Caco-2 (cell line): ENCODE measurements at regions not wholly inside any gene's neighbourhood (a gene's known extent, or its start where the extent isn't known, plus 50 kb on each side); places are given as distances from the start of the nearest gene placed in this dataset.

Source experiments
- BruUV-seq: library from RNA; stranded (reverse); fragments of 400-500 nt; replicated peaks from 2 replicates; lab custom pipeline; 2021; lab: Mats Ljungman, UMichigan
- CTCF ChIA-PET: fragments of 300-600 bp; sonication (Branson Sonifier 250); formaldehyde crosslinking; loops from one replicate; lab custom pipeline; 2022; ENCODE audit warnings: antibody characterized with exemption; lab: Charles Lee
- POLR2A ChIA-PET: fragments of 300-600 bp; sonication (Branson Sonifier 250); formaldehyde crosslinking; loops from one replicate; lab custom pipeline; 2022; ENCODE audit warnings: antibody characterized with exemption; lab: Charles Lee
- DNase-seq, 2 experiments: peaks; one replicate each; pipeline versions ENCODE4 v3.0.0 to v3.0.0-alpha.2; 2020 to 2022
- H3K27me3 ChIP-seq: replicated peaks from 2 replicates; pipeline ENCODE4 v1.6.0; 2011; ENCODE audit warnings: low read length; ENCODE audit not compliant: control insufficient read depth, insufficient read depth
- H3K36me3 ChIP-seq: 2 replicates; pipeline ENCODE4 v1.5.1; 2011; ENCODE audit warnings: low read length; ENCODE audit not compliant: control insufficient read depth, insufficient read depth
- H3K4me1 ChIP-seq: fragments of 250-450 bp; sonication (Bioruptor Pico); 2 replicates; pipeline ENCODE4 v1.5.1; 2020; ENCODE audit warnings: mild to moderate bottlenecking
- H3K4me3 ChIP-seq: 2 replicates; pipeline ENCODE4 v1.5.1; 2011; ENCODE audit warnings: low read depth, mild to moderate bottlenecking, control low read depth, low read length
- H3K9me3 ChIP-seq: fragments of 250-450 bp; sonication (Bioruptor Pico); 2 replicates; pipeline ENCODE4 v1.5.1; 2020; ENCODE audit warnings: mild to moderate bottlenecking, moderate library complexity
- H3K27ac Mint-ChIP-seq: one replicate; pipeline ENCODE4 v1.8.0; 2022; ENCODE audit warnings: mixed read lengths; ENCODE audit not compliant: unreplicated experiment
- H3K27me3 Mint-ChIP-seq: one replicate; pipeline ENCODE4 v1.8.0; 2022; ENCODE audit warnings: mixed read lengths; ENCODE audit not compliant: insufficient read depth, unreplicated experiment
- H3K36me3 Mint-ChIP-seq: one replicate; pipeline ENCODE4 v1.8.0; 2022; ENCODE audit warnings: mild to moderate bottlenecking, mixed read lengths; ENCODE audit not compliant: insufficient read depth, unreplicated experiment
- H3K4me1 Mint-ChIP-seq: one replicate; pipeline ENCODE4 v1.8.0; 2022; ENCODE audit warnings: low read depth, mixed read lengths; ENCODE audit not compliant: unreplicated experiment
- H3K4me3 Mint-ChIP-seq: one replicate; pipeline ENCODE4 v1.8.0; 2022; ENCODE audit warnings: mild to moderate bottlenecking, moderate library complexity, mixed read lengths; ENCODE audit not compliant: unreplicated experiment
- H3K9me3 Mint-ChIP-seq: one replicate; pipeline ENCODE4 v1.8.0; 2022; ENCODE audit warnings: mixed read lengths; ENCODE audit not compliant: unreplicated experiment
- intact Hi-C: fragments of 100-400 bp; cut with micrococcal nuclease; formaldehyde crosslinking; loops from one replicate; pipeline ENCODE4 v1.10.0; 2022; ENCODE audit not compliant: unreplicated experiment
- TF ChIP-seq, protein P1 (sequence below), 2 experiments: fragments of 200-600 bp in 1 of 2; IDR thresholded peaks; 1 replicate in 1 of 2; 2 replicates in 1 of 2; pipeline versions ENCODE4 v1.5.1 to v1.8.0; 2011 to 2022; ENCODE audit warnings: antibody characterized with exemption in 1 of 2, control low read depth in 1 of 2, inconsistent platforms in 1 of 2, low read depth in 1 of 2, low read length in 1 of 2, mild to moderate bottlenecking in 1 of 2, moderate library complexity in 1 of 2; ENCODE audit not compliant: insufficient read depth in 1 of 2, severe bottlenecking in 1 of 2, unreplicated experiment in 1 of 2

DNA sequence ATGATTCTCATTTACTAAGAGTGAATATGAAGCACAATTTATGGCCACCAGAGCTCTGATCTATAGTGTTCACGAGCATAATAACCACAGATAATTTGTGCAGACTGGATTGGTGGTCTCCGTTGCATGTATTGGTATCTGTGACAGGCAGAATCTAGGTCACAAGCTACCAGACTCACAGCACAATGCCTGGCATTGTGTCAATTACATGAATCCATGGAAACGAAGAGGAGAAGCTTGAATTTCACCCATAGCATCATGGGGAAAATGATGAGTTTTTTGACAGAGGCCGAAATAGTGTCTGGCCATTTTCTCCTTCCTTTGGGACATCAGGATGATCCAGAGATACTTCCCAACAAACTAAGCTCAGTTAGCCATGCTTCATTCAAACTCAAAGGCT, 52.3 kb upstream of the TMEM170B start:
- TF ChIP-seq, protein P1, sequence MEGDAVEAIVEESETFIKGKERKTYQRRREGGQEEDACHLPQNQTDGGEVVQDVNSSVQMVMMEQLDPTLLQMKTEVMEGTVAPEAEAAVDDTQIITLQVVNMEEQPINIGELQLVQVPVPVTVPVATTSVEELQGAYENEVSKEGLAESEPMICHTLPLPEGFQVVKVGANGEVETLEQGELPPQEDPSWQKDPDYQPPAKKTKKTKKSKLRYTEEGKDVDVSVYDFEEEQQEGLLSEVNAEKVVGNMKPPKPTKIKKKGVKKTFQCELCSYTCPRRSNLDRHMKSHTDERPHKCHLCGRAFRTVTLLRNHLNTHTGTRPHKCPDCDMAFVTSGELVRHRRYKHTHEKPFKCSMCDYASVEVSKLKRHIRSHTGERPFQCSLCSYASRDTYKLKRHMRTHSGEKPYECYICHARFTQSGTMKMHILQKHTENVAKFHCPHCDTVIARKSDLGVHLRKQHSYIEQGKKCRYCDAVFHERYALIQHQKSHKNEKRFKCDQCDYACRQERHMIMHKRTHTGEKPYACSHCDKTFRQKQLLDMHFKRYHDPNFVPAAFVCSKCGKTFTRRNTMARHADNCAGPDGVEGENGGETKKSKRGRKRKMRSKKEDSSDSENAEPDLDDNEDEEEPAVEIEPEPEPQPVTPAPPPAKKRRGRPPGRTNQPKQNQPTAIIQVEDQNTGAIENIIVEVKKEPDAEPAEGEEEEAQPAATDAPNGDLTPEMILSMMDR (IDR thresholded peaks at IDR 0.05; ENCODE audit: insufficient read depth in 1 of 2, low read depth in 1 of 2, low read length in 1 of 2, severe bottlenecking in 1 of 2, unreplicated experiment in 1 of 2) = no peak
- Mint-ChIP-seq H3K27me3 (no peaks in the 10 kb centered on the region), H3K4me1 (peaks cover 2% of the 10 kb centered on the region), H3K36me3 (no peaks in the 10 kb centered on the region), H3K4me3 (no peak overlapping the region), H3K27ac (no peak overlapping the region), H3K9me3 (no peaks in the 10 kb centered on the region)
- no TSS peak for BruUV-seq
- H3K4me1 ChIP-seq = no peaks in the 10 kb centered on the region
- no peak overlapping the region for H3K4me3 ChIP-seq
- H3K9me3 ChIP-seq = no peaks in the 10 kb centered on the region
- POLR2A ChIA-PET = interaction anchor here (0.6 kb wide), 1 partner anchor 140 kb away, joined by 3 read pairs; no protein-coding TSS in a partner anchor
- no peak for DNase-seq
- H3K27me3 ChIP-seq = no peaks in the 10 kb centered on the region
- H3K36me3 ChIP-seq = no peaks in the 10 kb centered on the region
- intact Hi-C loops = no loop called here
- CTCF ChIA-PET = interaction anchor here (1.4 kb wide), 1 partner anchor 11 kb away, joined by 3 read pairs; no protein-coding TSS in a partner anchor

DNA sequence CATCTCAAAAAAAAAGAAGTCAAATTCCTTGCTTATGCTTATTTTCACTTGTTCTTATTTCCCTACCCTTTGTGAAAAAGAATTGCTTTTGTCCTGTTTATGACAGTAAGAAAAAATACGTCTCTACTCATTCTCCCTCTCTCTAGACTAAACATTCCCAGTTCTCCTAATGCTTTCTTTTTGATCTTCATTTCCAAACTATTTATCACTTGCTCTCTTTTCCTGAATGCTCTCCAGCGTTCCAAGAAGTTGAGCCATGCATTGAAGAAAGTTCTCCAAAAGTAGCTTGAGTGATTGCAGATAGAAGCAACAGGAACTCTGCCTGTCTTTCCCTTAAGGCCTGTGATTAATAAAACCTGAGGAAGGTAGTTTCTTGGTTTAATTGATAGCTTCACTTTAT, 53.1 kb upstream of the TMEM170B start:
- no peak for DNase-seq
- Mint-ChIP-seq H3K27ac (no peak overlapping the region), H3K4me1 (peaks cover 5% of the 10 kb centered on the region), H3K27me3 (no peaks in the 10 kb centered on the region), H3K9me3 (no peaks in the 10 kb centered on the region), H3K4me3 (no peak overlapping the region), H3K36me3 (no peaks in the 10 kb centered on the region)
- Histone ChIP-seq H3K27me3 (no peaks in the 10 kb centered on the region), H3K4me3 (no peak overlapping the region), H3K9me3 (no peaks in the 10 kb centered on the region), H3K36me3 (no peaks in the 10 kb centered on the region), H3K4me1 (no peaks in the 10 kb centered on the region)
- CTCF ChIA-PET = no interaction called here
- POLR2A ChIA-PET = no interaction called here
- TF ChIP-seq, protein P1 (IDR thresholded peaks at IDR 0.05; ENCODE audit: insufficient read depth in 1 of 2, low read depth in 1 of 2, low read length in 1 of 2, severe bottlenecking in 1 of 2, unreplicated experiment in 1 of 2) = no peak
- intact Hi-C loops = no loop called here
- no TSS peak for BruUV-seq

DNA sequence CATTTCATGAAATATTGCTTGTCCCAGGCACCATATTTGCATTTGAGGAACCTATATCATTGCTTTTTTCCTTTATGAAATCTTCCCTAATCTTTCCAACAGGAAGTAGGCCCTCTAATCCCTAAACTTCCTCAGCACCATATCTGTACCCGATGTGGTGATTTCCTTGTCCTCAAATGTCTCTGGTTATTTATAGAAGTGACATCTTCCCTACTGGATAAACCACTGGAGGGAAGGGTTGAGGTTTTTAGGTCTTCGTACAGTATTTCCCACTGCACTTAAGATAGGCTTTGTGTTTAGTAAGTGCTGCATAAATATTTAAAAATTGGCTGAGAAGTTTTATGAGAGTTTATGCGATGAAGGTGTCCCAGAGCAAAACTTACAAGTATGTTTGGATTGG, 54.9 kb upstream of the TMEM170B start:
- DNase-seq = no peak
- Histone ChIP-seq H3K4me1 (0 out of 2 replicates have a peak, but pooled peaks cover 5% of the 10 kb centered on the region), H3K36me3 (no peaks in the 10 kb centered on the region), H3K4me3 (no peak overlapping the region), H3K9me3 (peaks cover 5% of the 10 kb centered on the region; the same call in 1 of the 2 replicates), H3K27me3 (no peaks in the 10 kb centered on the region)
- no peaks in the 10 kb centered on the region for H3K27me3 Mint-ChIP-seq
- intact Hi-C loops = no loop called here
- ChIA-PET CTCF (no interaction called here), POLR2A (no interaction called here)
- BruUV-seq = no TSS peak
- no peak overlapping the region for H3K4me3 Mint-ChIP-seq
- H3K27ac Mint-ChIP-seq = no peak overlapping the region
- H3K36me3 Mint-ChIP-seq = no peaks in the 10 kb centered on the region
- TF ChIP-seq, protein P1 (IDR thresholded peaks at IDR 0.05; ENCODE audit: insufficient read depth in 1 of 2, low read depth in 1 of 2, low read length in 1 of 2, severe bottlenecking in 1 of 2, unreplicated experiment in 1 of 2) = no peak
- no peaks in the 10 kb centered on the region for H3K9me3 Mint-ChIP-seq
- peaks cover 5% of the 10 kb centered on the region for H3K4me1 Mint-ChIP-seq
